GM21825 (cell line): ENCODE measurements at regions not wholly inside any gene's neighbourhood (a gene's known extent, or its start where the extent isn't known, plus 50 kb on each side); places are given as distances from the start of the nearest gene placed in this dataset.

Source experiments
- ATAC-seq: cut with Tn5 transposase; IDR thresholded peaks from one replicate; pipeline ENCODE4 v1.9.1; 2021; ENCODE audit warnings: mild to moderate bottlenecking, moderate library complexity; ENCODE audit not compliant: unreplicated experiment

DNA sequence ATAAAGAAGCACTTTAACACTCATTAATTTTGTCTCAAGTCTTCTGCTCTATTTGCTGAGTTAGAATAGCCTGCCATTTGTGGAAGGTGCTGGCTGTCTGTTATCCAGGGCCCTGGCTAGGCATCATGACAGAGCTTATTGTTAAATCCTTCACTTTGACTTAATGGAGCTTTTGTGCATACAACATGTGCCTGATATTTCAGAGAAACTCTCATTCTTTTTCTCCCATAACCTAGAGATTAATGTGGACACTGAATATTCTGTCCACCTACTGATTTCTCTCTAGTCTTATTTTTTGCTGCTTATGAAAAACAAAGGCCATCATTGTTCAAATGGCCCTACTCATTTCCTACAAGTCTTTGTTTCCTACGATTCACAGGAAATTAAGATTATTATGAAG, 383.1 kb upstream of the HTR2A start:
- ATAC-seq = no peak

DNA sequence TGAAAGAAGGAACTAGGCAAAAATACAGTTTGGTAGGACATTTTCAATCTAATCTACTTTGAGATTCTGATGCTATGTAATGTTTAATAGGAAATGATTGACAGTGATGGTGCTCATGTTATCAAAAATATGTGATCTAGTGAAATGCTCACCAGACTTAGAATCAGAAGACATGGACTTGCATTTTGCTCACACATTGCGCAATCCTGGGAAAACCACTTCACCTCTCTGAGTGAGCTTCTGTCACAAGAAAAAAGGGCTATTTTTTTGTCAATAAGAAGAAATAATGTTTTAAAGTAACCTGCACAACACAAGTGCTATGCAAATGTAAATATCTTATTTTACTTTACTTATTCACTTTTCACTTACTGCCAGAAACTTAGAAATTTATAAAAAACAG, 380.9 kb upstream of the HTR2A start:
- no peak for ATAC-seq

DNA sequence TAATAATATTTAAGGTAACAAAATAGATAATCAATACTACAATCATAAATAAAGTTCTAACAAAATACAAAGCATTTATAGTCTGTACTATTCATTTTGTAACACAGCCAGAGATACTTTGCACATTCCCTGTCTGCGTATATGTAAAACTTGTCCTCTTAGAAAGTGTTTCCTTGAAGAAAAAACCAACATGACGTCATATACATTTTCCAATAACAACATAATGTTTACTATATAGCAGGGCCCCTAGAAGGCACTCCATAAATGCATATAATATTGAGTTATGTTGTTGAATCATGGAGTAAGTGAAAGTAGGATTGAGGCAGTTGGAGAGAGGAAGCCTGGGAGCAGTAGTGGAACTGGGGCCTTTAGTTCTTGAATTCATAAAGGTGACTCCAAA, 371.4 kb upstream of the HTR2A start:
- ATAC-seq = no peak

DNA sequence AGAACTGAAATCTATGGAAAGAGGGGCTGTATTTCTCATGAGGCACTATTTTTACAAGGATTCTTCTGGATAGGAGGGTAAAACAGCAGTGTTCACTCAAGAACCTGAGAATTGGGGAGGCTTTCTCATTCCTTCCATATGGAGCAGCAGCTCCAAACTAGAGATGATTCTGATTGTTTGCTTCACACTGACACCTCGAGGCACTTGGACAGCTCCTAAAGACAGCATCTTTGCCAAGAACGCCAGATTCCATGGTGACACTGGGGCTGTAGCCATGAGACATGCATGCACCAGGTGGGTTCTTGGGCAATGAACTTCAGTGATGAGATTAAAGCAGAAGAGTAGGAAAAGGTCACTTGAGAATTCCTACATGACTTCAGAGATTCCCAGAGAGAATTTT, 361.5 kb upstream of the HTR2A start:
- ATAC-seq = no peak

DNA sequence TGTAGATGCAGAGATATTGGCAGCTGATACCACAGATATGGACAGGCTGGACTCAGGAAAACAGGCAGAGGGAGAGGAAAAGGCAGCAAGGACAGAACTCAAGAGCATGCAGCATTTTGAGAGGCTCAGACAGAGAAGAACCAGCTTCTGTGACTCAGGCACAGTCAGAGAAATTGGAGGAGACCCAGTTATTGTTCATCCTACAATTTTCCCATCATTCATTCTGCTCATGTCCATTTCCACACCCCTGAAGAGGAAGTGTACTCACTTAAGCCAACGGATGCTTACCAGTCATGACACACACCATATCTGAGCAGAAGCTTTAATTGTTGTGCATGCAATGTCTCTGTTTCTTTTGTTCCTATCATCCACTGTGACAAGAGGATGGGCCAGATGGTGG, 359.8 kb upstream of the HTR2A start:
- no peak for ATAC-seq

DNA sequence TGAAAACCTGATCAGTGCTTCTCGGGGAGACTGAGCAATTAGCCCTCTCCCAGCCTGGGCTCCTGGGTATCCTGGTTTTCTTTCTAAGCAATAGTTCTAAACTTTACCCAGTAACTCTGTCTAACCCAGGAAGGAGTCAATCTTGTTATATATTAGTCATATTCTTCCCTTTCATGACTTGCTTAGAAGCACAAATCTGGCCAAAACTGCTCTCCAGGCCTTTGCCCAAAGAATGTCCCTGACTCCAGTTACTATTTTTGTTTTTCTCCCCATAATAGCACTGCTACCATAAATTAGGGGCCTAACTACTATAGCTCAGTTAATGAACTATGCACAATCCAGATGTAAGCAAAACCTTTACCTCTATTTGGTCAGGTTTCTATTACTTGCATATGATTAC, 355.8 kb upstream of the HTR2A start:
- no peak for ATAC-seq

DNA sequence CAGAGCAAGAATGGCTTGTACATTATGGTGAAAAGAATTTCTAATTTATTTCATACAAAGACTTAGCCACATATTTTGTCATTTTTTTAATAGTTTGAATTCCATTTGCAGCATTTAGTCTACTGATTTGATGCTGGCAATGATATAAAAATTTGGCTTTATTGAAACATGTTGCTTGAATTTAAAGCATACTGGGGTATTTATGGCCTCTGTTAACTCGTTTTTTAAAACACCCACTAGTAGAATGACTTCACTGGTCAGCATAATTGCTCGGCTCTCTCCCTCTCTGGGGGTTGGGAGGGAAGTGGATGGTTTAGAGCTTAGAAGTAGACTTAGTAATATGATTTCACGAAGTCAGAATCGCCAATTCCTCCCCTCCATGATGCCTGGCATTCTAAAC, 354.9 kb upstream of the HTR2A start:
- ATAC-seq = no peak

DNA sequence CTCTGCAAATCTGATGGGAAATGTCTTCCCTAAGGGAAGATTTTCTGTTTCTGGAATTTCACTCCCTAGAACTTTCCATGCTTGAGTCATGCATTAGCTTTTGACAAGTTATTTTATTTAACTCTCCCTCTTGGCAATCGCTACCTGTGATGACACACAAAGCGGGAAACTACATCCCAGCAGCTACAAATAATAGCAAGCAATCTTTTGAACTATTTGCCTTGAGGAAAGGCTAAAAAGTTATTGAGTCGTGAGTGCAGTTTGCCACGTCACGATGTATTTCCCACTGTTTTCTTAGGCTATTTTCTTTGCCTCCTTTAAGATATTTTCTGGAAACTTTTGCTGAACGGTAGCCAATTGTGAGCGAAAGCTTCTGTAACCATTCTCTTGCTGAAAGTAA, 353.3 kb upstream of the HTR2A start:
- ATAC-seq = no peak

DNA sequence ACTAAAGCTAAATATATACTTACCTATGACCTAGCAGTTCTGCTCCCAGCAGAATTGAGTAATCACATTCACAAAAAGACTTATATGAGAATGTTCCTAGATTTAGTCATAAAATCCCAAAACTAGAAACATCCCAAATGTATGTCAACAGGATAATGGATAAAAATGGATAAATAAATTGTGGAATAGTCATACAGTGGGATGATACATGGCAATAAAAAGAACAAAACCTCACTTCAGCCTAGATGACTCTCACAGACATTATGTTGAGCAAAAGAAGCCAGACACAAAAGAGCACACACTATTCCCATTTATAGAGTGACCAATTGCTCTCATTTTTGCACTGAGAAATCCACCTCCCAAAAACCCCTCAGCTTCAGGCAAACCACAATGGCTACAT, 352.4 kb upstream of the HTR2A start:
- ATAC-seq = no peak

DNA sequence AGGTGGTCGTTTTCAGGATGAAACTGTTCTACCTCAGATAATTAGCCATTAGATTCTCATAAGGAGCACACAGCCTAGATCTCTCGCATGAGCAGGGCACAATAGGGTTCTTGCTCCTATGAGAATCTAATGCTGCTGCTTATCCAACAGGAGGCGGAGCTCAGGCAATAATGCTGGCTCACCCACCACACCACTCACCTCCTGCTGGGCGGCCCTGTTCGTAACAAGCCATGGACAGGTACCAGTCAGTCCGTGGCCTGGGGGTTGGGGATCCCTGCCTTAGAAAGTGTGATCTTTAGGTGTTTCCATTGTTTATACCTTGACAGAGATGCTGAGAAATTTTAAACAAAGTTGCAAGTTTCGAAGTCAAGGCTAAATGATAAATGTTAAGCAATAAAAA, 344.6 kb upstream of the HTR2A start:
- ATAC-seq = no peak

DNA sequence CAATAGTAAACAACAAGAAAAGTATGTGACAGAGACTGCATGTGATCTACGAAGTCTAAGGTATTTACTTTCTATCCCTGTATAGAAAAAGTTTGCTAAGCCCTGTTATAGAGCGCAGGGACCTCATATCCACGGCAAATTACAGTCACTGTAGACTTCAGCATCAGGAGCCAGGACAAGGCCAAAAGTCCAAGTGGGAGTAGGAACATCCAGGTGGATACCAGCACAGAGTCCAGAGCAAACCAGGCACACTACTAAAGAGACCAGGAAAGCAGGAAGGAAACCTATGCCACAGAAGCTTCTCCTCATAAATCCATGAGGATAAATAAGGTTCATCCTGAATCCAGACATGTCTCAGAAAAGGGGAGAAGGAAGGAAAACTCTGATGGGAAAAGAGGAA, 342.2 kb upstream of the HTR2A start:
- ATAC-seq = no peak

DNA sequence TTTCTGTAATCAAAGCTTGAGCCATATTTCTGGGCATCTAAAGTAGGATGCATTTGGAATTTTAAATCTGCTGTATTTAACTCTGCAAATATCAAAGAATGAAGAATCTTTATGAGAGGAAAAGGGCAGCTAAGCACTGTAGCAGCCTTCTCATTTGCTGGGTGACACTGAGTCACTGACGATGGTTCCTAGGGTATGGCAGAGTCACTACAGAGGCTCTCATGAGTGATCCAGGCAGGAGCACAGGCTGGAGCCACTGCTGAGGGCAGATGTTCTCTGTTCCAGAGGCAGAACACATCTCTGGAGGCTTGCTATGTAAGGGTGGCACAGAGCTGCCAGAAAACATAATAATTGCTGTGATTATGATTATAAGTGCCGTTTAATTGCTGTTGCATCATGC, 340.7 kb upstream of the HTR2A start:
- no peak for ATAC-seq

DNA sequence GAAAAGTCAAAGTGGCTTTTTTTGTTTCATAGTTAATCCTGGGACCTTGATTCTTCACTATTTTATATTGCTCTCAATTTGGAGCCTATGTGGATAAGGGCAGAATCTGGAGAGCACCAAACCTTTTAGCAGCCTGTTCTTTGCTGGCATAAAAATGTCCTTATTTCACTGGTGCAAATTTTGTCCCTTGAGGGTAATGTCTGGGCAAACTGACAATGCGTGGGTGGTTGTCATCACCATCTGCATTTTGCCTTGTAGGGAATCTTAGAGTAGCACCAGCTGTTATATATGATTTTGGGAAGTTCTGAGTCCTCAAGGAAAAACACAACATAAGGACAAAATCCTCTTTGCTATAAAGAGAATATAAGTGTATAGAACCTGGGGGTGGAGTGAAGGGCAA, 336.9 kb upstream of the HTR2A start:
- ATAC-seq = no peak

DNA sequence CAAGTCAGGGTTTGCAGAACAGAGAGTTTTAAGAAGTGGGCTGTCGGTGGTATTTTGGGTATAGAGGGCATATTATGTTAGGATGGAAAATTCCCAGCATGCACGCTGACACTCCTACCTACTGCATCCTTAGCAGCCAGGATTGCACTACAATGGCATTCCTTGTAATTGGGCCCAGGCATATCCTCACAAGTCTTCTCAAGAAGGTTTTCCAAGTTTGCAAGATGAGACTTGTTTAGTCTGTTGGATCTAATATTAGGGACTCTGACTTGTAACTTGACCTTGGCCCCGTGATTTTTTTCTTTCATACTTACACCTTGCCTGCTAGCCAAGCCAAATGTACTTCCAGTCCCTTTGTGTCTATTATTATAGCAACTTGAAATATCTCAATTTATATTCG, 335.7 kb upstream of the HTR2A start:
- no peak for ATAC-seq

DNA sequence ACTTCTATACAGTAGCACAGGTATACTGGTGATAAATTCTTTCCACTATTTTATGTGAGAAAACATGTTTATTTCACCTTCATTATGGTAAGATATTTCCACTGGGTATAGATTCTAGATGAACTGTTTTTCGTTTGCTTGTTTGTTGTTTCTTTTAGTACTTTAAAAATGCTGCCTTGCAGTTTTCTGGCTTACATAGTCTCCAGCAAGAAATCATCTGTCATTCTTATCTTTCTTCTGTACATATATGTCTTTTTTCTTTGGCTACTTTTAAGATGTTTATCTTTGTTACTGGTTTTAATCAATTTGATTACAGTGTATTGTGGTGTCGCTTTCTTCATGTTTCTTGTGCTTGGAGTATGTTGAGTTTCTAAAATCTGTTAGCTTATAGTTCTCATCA, 333.3 kb upstream of the HTR2A start:
- ATAC-seq = no peak

DNA sequence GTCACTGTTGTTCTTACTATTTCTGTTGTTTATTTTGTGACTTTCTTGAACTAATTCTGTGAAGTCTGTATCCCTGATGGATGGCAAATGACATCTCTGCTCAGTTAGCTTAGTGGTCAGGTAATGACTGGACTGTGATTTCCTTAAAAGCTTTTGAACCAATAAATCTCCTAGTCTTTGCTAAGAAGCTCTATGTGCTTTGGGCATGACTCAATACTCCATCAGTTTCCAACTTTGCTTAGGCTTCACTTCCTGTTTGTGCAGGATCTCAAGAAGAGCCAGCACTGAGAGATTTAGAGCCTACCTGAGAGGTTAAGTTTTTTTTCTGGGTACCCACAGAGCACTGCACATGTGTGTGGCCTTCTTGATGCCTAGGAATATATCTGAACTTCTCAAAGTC, 329.7 kb upstream of the HTR2A start:
- ATAC-seq = no peak

DNA sequence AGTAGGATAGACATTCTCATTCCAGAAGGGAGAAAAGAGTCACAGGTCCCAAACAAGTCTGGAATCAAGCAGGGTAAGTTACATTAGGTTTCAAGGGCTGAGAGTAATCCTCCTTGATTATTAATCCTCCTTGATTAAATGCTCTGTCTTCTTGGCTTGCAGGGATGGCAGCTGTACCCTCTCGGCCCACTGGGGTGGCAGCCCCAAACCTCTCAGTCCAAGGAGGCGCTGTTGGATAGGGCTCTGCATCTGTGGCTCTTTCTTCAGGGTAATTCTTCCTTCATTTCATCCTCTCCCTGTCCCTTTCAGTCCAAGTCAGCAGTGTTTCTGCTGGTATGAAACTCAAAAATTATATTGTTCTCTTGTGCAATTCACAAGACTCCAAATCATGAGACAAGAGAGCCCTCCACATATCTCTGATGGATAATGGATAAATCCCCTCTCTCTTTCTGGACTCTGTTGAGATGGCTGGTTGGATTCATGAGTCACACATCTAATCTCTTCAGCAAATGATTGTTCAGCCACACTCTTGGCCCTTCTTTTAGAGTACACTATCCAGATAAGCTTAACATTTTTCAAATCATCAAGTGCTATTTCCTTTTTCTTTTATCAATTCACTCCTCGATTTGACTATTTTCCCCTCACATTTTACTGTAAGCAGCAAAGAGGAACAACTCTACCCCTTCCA, 323.7 kb upstream of the HTR2A start:
- ATAC-seq = no peak

DNA sequence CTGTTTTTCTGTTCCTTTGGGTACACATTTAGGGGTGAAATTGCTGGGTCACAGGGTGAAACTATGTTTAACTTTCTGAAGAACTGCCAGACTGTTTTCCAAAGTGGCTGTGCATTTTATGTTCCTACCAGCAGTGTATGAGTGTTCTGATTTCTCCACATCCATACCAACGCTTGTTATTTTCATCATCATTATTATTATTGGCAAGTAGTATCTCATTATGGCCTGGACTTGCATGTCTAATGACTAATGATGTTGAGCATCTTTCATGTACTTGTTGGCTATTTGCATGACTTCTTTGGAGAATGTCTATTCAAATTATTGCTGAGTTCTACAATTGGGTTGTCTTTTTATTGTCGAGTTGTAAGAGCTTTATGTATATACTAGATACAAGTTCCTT, 321.8 kb upstream of the HTR2A start:
- no peak for ATAC-seq

DNA sequence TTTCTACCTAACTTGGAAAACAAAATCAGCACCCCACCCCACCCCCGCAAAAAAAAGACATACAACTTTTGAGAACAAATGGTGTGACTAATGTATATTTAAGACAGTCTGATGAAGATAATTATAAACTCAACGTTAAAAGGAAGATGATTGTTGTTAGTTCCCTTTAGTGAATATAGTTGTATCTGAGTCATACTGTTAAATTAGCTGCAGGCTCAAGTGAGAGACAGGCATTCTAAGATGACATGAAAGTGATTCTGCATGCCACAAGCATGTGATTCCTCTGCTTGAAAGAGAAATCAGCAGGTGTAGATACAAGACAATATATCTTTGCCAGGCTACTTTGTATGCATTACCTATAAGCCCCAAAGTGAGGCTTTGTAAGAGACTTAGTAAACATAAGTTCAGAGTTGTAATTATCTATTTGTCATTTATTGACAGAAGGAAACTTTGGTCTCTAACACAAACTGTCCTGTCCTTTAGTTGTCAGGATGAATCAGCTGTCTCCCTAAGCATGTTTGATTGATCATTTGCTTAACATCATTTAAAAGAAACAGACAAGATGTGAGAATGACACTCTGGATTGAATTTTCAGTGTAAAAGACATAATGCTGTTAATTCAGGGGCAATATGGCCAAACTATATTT, 319.4 kb upstream of the HTR2A start:
- ATAC-seq = no peak

DNA sequence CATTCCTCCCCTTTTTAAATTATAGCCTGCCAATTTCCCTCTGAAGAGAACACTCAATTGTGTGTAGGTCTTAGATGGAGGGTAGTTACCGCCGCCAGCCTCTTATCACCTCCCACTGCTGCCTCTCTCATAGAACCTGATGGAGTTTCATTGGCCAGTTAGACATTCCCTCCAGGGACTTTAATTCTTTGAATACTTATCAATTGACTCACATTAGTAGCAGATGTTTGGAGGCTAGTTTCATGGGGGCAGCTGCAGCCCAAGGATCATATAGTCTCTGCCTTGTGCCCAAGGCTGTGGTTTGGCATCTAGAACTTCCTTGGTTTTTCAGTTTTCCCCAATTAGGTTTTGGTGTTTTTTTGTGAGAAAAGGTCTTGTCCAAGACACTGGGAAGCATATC, 318.9 kb upstream of the HTR2A start:
- ATAC-seq = no peak

DNA sequence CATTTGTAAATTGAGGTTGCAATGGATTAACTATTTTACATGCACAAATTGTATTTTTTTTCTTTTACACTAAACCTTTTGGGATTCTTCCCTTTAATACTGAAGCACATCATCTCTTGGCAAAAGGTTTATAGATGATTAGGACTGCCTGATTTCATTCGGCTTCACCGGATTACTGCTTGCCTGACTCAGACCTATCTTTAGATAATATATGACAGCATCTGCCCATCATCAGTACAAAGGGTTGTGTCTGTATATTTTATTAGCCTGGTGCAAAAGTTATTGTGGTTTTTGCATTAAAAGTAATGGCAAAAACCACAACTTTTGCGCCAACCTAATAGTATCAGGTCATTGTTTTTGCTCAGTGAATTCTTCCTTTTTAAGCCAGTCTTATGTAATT, 316.2 kb upstream of the HTR2A start:
- ATAC-seq = no peak

DNA sequence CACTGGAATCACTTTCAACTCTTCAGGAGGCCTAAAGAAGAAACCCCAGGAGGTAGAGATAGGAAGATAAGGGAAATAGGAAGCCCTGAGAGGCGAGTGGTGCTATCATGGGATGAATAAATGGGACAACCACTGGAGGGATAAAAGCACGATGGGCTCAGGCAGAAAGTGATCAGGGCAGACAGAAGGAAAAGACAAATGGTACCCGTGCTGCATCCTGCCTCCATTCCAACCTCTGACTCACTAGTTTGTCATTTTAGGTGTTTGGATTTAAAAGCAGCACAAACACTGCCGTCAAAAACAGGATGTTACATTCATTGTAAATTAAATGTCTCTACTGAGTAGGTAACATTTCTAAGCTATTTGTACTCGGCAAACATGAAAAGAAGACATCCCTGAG, 314.3 kb upstream of the HTR2A start:
- no peak for ATAC-seq

DNA sequence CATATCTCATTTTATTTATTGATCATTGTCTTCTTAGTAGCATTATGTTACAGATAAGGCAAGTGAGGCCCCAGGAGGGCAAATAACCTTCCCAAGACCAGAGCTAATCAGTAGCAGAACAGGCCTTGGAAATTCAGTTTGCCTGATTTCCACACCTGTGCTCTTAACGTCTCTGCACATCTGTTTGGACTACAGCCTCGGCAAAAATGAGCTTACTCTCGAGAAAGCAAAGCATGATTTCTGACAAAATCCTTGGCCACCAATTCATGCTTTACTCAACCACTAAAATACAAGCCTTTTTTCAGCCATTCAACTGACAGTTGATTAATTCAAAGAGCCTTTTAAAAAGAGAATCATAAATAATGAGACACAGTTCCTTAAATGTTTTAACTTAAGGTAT, 309.3 kb upstream of the HTR2A start:
- ATAC-seq = no peak
